H1 (cell line): ENCODE measurements at regions not wholly inside any gene's neighbourhood (a gene's known extent, or its start where the extent isn't known, plus 50 kb on each side); places are given as distances from the start of the nearest gene placed in this dataset.

ENCODE experiments used
- EP300 ChIP-seq, 2 experiments: IDR thresholded peaks; 1 replicate in 1 of 2; 2 replicates in 1 of 2; pipeline ENCODE4 v1.6.1; 2011 to 2012; ENCODE audit warnings: low read depth in 2 of 2, low read length in 2 of 2, mild to moderate bottlenecking in 2 of 2, borderline replicate concordance in 1 of 2, inconsistent platforms in 1 of 2, moderate library complexity in 1 of 2
- POLR2A ChIP-seq, 2 experiments: IDR thresholded peaks; 1 replicate in 1 of 2; 2 replicates in 1 of 2; pipeline ENCODE4 v1.6.1; 2011; ENCODE audit warnings: low read depth in 2 of 2, low read length in 2 of 2, mild to moderate bottlenecking in 2 of 2; ENCODE audit errors: control extremely low read depth in 1 of 2
- RFX5 ChIP-seq: IDR thresholded peaks from 2 replicates; pipeline ENCODE4 v1.6.1; 2011; ENCODE audit warnings: low read depth, low read length, improper control_type of control experiment, borderline replicate concordance
- RNF2 ChIP-seq: fragments of 200-900, 300-1000 bp; sonication (generic); IDR thresholded peaks from 2 replicates; pipeline ENCODE4 v1.7.1; 2016; ENCODE audit warnings: borderline replicate concordance, low read depth, mild to moderate bottlenecking, antibody characterized with exemption, low read length; ENCODE audit not compliant: poor library complexity, severe bottlenecking; ENCODE audit errors: missing control alignments
- RXRA ChIP-seq: IDR thresholded peaks from 2 replicates; pipeline ENCODE4 v1.6.1; 2011; ENCODE audit warnings: low read depth, mild to moderate bottlenecking, low read length, moderate library complexity; ENCODE audit not compliant: insufficient read depth
- SIX5 ChIP-seq: IDR thresholded peaks from 2 replicates; pipeline ENCODE4 v1.6.1; 2011; ENCODE audit warnings: mild to moderate bottlenecking, low read depth, low read length
- TF ChIP-seq, protein P1 (sequence below), 3 experiments: IDR thresholded peaks; 1 replicate in 2 of 3; 2 replicates in 1 of 3; pipeline versions ENCODE4 v1.5.1 to v1.6.1; 2011; ENCODE audit warnings: low read length in 3 of 3, mild to moderate bottlenecking in 3 of 3, inconsistent platforms in 2 of 3, low read depth in 1 of 3, moderate library complexity in 1 of 3; ENCODE audit not compliant: insufficient read depth in 1 of 3; ENCODE audit errors: control extremely low read depth in 1 of 3

DNA sequence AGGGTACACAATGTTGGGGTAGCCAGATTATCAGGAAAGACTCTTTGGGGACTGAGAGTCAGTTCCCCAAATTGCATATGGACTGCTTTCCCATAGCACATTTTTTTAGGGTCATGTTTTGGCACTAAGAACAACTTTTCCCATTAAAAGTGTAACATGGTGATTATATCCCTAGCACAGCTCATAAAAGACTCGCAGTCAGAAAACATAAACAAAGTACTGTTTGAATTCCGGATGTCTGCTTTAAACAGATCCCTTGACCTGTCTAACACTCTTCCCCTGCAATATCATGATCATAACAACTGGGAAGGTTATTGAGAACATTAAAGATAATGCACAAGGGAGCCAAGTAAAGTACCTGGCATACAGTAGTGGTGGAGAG is 262.2 kb downstream of the ASXL3 start:
- TF ChIP-seq RNF2 (no peak), EP300 (IDR thresholded peaks at IDR 0.05; ENCODE audit: borderline replicate concordance in 1 of 2, low read depth in 2 of 2, low read length in 2 of 2) (no peak), RXRA (no peak), SIX5 (no peak), POLR2A (IDR thresholded peaks at IDR 0.05; ENCODE audit: control extremely low read depth in 1 of 2, low read depth in 2 of 2, low read length in 2 of 2) (no peak), RFX5 (no peak)
- TF ChIP-seq, protein P1, sequence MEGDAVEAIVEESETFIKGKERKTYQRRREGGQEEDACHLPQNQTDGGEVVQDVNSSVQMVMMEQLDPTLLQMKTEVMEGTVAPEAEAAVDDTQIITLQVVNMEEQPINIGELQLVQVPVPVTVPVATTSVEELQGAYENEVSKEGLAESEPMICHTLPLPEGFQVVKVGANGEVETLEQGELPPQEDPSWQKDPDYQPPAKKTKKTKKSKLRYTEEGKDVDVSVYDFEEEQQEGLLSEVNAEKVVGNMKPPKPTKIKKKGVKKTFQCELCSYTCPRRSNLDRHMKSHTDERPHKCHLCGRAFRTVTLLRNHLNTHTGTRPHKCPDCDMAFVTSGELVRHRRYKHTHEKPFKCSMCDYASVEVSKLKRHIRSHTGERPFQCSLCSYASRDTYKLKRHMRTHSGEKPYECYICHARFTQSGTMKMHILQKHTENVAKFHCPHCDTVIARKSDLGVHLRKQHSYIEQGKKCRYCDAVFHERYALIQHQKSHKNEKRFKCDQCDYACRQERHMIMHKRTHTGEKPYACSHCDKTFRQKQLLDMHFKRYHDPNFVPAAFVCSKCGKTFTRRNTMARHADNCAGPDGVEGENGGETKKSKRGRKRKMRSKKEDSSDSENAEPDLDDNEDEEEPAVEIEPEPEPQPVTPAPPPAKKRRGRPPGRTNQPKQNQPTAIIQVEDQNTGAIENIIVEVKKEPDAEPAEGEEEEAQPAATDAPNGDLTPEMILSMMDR (IDR thresholded peaks at IDR 0.05; ENCODE audit: control extremely low read depth in 1 of 3, insufficient read depth in 1 of 3, low read depth in 1 of 3, low read length in 3 of 3), result no peak
